Liver (tissue), 8 donors: ENCODE measurements at regions not wholly inside any gene's neighbourhood (a gene's known extent, or its start where the extent isn't known, plus 50 kb on each side); places are given as distances from the start of the nearest gene placed in this dataset.

Experiments used
- DNase-seq: peaks from one replicate; pipeline ENCODE4 v3.0.0-alpha.2; 2017; ENCODE audit warnings: low spot score
- H3K27ac ChIP-seq, 2 donors: one replicate each; pipeline ENCODE4 v1.7.0; 2013; ENCODE audit warnings: inconsistent platforms in 2 of 2, low read length in 2 of 2, control low read depth in 1 of 2, low read depth in 1 of 2, mild to moderate bottlenecking in 1 of 2
- H3K27me3 ChIP-seq, 4 donors: one replicate each; pipeline versions ENCODE4 v1.6.1 to v1.7.0; 2013; ENCODE audit warnings: low read length in 3 of 4, inconsistent platforms in 1 of 4, mild to moderate bottlenecking in 1 of 4, moderate library complexity in 1 of 4; ENCODE audit not compliant: control insufficient read depth in 4 of 4, insufficient read depth in 4 of 4
- H3K36me3 ChIP-seq, 4 donors: one replicate each; pipeline versions ENCODE4 v1.6.1 to v1.7.0; 2013; ENCODE audit warnings: low read length in 3 of 4, mild to moderate bottlenecking in 3 of 4, low read depth in 1 of 4, moderate library complexity in 1 of 4; ENCODE audit not compliant: control insufficient read depth in 4 of 4, insufficient read depth in 3 of 4
- H3K4me1 ChIP-seq, 4 donors: one replicate each; pipeline versions ENCODE4 v1.6.1 to v1.7.0; 2013; ENCODE audit warnings: low read length in 3 of 4, mild to moderate bottlenecking in 3 of 4, moderate library complexity in 1 of 4; ENCODE audit not compliant: control insufficient read depth in 4 of 4, insufficient read depth in 4 of 4
- H3K4me3 ChIP-seq, 3 donors: one replicate each; pipeline versions ENCODE4 v1.6.1 to v1.7.0; 2013; ENCODE audit warnings: low read length in 3 of 3, control low read depth in 1 of 3, low read depth in 1 of 3, mild to moderate bottlenecking in 1 of 3
- H3K9ac ChIP-seq, 2 donors: one replicate each; pipeline ENCODE4 v1.7.0; 2013; ENCODE audit warnings: low read length in 2 of 2, mild to moderate bottlenecking in 2 of 2, moderate library complexity in 2 of 2, control low read depth in 1 of 2, low read depth in 1 of 2
- H3K9me3 ChIP-seq, 4 donors: one replicate each; pipeline versions ENCODE4 v1.6.1 to v1.7.0; 2013; ENCODE audit warnings: low read length in 3 of 4; ENCODE audit not compliant: control insufficient read depth in 4 of 4
- CTCF ChIP-seq: fragments of 150-350 bp; IDR thresholded peaks from 2 replicates; pipeline ENCODE4 v1.5.1; 2017; ENCODE audit warnings: improper control_type of control experiment, low read depth, low read length; ENCODE audit not compliant: missing input control
- EGR1 ChIP-seq, 2 donors: IDR thresholded peaks; 2 replicates each; pipeline ENCODE4 v1.6.1; 2016 to 2018; ENCODE audit warnings: antibody characterized with exemption in 2 of 2, low read depth in 2 of 2
- FOXA1 ChIP-seq: IDR thresholded peaks from 2 replicates; pipeline ENCODE4 v1.6.1; 2016; ENCODE audit warnings: antibody characterized with exemption
- FOXA2 ChIP-seq: IDR thresholded peaks from 2 replicates; pipeline ENCODE4 v1.6.1; 2016; ENCODE audit warnings: antibody characterized with exemption
- GABPA ChIP-seq, 2 donors: IDR thresholded peaks in 1 of 2; conservative IDR thresholded peaks in 1 of 2; 2 replicates each; pipeline ENCODE4 v1.6.1; 2016; ENCODE audit warnings: antibody characterized with exemption in 2 of 2, mild to moderate bottlenecking in 1 of 2, moderate library complexity in 1 of 2
- HNF4A ChIP-seq, 2 donors: conservative IDR thresholded peaks; 2 replicates each; pipeline ENCODE4 v1.6.1; 2016; ENCODE audit warnings: antibody characterized with exemption in 2 of 2, mild to moderate bottlenecking in 2 of 2
- HNF4G ChIP-seq: IDR thresholded peaks from 2 replicates; pipeline ENCODE4 v1.6.1; 2016; ENCODE audit warnings: antibody characterized with exemption
- JUND ChIP-seq, 2 donors: IDR thresholded peaks; 2 replicates each; pipeline ENCODE4 v1.6.1; 2016; ENCODE audit warnings: antibody characterized with exemption in 2 of 2
- NR2F2 ChIP-seq: IDR thresholded peaks from 2 replicates; pipeline ENCODE4 v1.6.1; 2016; ENCODE audit warnings: antibody characterized with exemption
- RAD21 ChIP-seq, 2 donors: IDR thresholded peaks; 2 replicates each; pipeline ENCODE4 v1.6.1; 2016; ENCODE audit warnings: antibody characterized with exemption in 2 of 2, mild to moderate bottlenecking in 2 of 2
- RXRA ChIP-seq, 2 donors: IDR thresholded peaks; 2 replicates each; pipeline ENCODE4 v1.6.1; 2017 to 2018; ENCODE audit warnings: antibody characterized with exemption in 2 of 2, mild to moderate bottlenecking in 1 of 2
- SP1 ChIP-seq: IDR thresholded peaks from 2 replicates; pipeline ENCODE4 v1.6.1; 2018; ENCODE audit warnings: antibody characterized with exemption, mild to moderate bottlenecking
- TAF1 ChIP-seq: conservative IDR thresholded peaks from 2 replicates; pipeline ENCODE4 v1.6.1; 2016; ENCODE audit warnings: antibody characterized with exemption, mild to moderate bottlenecking
- YY1 ChIP-seq: IDR thresholded peaks from 2 replicates; pipeline ENCODE4 v1.6.1; 2016; ENCODE audit warnings: antibody characterized with exemption, mild to moderate bottlenecking
- ZBTB33 ChIP-seq: IDR thresholded peaks from 2 replicates; pipeline ENCODE4 v1.6.1; 2016; ENCODE audit warnings: antibody characterized with exemption
- WGBS: extraction: QIAGEN DNeasy Blood & Tissue Kit; methylation state at CpG from one replicate; pipeline ENCODE4 v1.1.7; 2013; 5-methylcytosine and 5-hydroxymethylcytosine counted together
- TF ChIP-seq, protein P1 (sequence below): IDR thresholded peaks from 2 replicates; pipeline ENCODE4 v1.6.1; 2016; ENCODE audit warnings: antibody characterized with exemption, mild to moderate bottlenecking
- TF ChIP-seq, protein P2 (sequence below): IDR thresholded peaks from 2 replicates; pipeline ENCODE4 v1.6.1; 2016; ENCODE audit warnings: antibody characterized with exemption
- TF ChIP-seq, protein P3 (sequence below): IDR thresholded peaks from 2 replicates; pipeline ENCODE4 v1.6.1; 2016; ENCODE audit warnings: antibody characterized with exemption
- donor health status: healthy.
- donor health status: healthy.
- donor health status: healthy.
- donor health status: healthy.
- donor health status: healthy.

DNA sequence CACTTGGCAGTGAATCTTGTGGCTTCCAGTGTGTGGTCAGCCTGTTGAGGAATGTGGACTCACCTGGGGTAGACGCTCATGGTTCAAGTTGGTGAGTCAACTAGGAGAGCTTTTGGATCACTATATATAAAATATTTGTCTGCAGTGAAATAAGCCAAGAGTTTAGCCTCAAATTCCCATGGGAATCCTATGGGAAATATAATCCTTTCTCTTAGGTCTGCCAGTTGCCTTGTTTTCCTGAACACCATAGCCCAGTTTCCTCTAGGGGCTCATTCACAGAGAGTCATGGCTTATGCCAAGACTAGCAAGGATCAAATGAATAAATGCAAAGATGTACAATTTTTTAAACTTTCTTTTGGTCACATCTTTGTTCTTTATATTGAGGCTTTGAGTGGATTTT is 100.1 kb upstream of the NPHP3 start:
- 74% methylated on average over 1 of the region's 1 CpG for WGBS
- no peak overlapping the region for H3K9ac ChIP-seq
- no peak for DNase-seq

DNA sequence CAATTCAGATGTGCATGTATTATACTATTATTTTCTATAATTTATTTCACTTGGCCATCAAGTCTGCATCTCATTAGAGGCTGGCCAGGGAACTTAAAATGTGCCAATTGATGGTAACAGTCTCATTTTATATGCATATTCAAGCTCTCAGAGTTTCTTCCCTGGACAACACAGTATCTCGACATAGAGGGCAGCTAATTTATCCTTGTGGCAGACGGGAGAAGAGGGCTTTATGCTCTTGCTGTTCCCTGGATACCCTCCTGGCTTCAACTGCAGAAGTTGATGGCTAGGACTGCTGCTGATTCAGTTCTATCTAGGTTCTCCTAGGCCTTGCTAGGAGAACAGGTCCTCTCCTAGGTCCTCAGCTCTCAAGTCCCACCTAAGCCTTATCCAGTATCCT is 99.1 kb upstream of the NPHP3 start:
- TF ChIP-seq RAD21 (IDR thresholded peaks at IDR 0.05) (no peak), GABPA (IDR thresholded peaks at IDR 0.05 in 1 of 2, conservative IDR thresholded peaks at IDR 0.05 in 1 of 2) (no peak), RXRA (IDR thresholded peaks at IDR 0.05) (no peak), FOXA2 (no peak), HNF4G (no peak), SP1 (no peak), NR2F2 (no peak), YY1 (no peak), CTCF (no peak), JUND (IDR thresholded peaks at IDR 0.05) (no peak), ZBTB33 (no peak), HNF4A (conservative IDR thresholded peaks at IDR 0.05) (no peak), TAF1 (no peak), EGR1 (IDR thresholded peaks at IDR 0.05; ENCODE audit: low read depth in 2 of 2) (no peak), FOXA1 (no peak)
- TF ChIP-seq, protein P1, sequence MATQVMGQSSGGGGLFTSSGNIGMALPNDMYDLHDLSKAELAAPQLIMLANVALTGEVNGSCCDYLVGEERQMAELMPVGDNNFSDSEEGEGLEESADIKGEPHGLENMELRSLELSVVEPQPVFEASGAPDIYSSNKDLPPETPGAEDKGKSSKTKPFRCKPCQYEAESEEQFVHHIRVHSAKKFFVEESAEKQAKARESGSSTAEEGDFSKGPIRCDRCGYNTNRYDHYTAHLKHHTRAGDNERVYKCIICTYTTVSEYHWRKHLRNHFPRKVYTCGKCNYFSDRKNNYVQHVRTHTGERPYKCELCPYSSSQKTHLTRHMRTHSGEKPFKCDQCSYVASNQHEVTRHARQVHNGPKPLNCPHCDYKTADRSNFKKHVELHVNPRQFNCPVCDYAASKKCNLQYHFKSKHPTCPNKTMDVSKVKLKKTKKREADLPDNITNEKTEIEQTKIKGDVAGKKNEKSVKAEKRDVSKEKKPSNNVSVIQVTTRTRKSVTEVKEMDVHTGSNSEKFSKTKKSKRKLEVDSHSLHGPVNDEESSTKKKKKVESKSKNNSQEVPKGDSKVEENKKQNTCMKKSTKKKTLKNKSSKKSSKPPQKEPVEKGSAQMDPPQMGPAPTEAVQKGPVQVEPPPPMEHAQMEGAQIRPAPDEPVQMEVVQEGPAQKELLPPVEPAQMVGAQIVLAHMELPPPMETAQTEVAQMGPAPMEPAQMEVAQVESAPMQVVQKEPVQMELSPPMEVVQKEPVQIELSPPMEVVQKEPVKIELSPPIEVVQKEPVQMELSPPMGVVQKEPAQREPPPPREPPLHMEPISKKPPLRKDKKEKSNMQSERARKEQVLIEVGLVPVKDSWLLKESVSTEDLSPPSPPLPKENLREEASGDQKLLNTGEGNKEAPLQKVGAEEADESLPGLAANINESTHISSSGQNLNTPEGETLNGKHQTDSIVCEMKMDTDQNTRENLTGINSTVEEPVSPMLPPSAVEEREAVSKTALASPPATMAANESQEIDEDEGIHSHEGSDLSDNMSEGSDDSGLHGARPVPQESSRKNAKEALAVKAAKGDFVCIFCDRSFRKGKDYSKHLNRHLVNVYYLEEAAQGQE, result no peak
- TF ChIP-seq, protein P2, sequence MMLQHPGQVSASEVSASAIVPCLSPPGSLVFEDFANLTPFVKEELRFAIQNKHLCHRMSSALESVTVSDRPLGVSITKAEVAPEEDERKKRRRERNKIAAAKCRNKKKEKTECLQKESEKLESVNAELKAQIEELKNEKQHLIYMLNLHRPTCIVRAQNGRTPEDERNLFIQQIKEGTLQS, result no peak
- TF ChIP-seq, protein P3, sequence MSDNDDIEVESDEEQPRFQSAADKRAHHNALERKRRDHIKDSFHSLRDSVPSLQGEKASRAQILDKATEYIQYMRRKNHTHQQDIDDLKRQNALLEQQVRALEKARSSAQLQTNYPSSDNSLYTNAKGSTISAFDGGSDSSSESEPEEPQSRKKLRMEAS, result no peak
- Histone ChIP-seq H3K4me1 (no peaks in the 10 kb centered on the region), H3K36me3 (no peaks in the 10 kb centered on the region), H3K4me3 (no peak overlapping the region), H3K9ac (no peak overlapping the region), H3K9me3 (no peaks in the 10 kb centered on the region), H3K27me3 (no peaks in the 10 kb centered on the region), H3K27ac (no peak overlapping the region)
- WGBS, result 86% methylated on average over 2 of the region's 2 CpGs
- no peak for DNase-seq

More for the DNA sequence above, 100.1 kb upstream of the NPHP3 start:
- Histone ChIP-seq H3K27me3 (no peaks in the 10 kb centered on the region), H3K4me3 (no peak overlapping the region), H3K4me1 (no peaks in the 10 kb centered on the region), H3K36me3 (no peaks in the 10 kb centered on the region), H3K9me3 (no peaks in the 10 kb centered on the region), H3K27ac (no peak overlapping the region)
- TF ChIP-seq JUND (IDR thresholded peaks at IDR 0.05) (no peak), SP1 (no peak), GABPA (IDR thresholded peaks at IDR 0.05 in 1 of 2, conservative IDR thresholded peaks at IDR 0.05 in 1 of 2) (no peak), HNF4G (no peak)
